GM19351 (cell line): ENCODE measurements at regions not wholly inside any gene's neighbourhood (a gene's known extent, or its start where the extent isn't known, plus 50 kb on each side); places are given as distances from the start of the nearest gene placed in this dataset.
"Not testable (repeated sequence)": the region's sequence is repeated elsewhere in the genome, so short reads cannot be mapped to it uniquely, and the experiment has no call there.

Experiments used
- ATAC-seq: cut with Tn5 transposase; IDR thresholded peaks from one replicate; pipeline ENCODE4 v1.9.1; 2021; ENCODE audit warnings: mild to moderate bottlenecking, moderate library complexity; ENCODE audit not compliant: unreplicated experiment

DNA sequence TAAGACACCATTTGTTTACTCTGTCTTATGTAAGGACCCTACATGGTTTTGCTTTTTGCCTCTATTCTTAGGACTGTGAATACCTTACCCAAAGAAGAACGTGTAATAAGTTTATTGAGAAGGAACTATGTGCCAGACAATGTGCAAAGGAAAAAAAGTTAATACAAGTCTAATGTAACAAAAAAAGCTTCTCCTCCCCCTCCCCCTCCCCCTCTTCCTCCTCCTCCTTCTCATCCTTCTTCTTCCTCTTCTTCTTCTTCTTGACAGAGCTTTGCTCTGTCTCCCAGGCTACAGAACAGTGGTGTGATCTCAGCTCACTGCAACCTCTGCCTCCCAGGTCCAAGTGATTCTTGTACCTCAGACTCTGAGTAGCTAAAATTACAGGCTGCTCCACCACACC is 50.9 kb upstream of the MITF start:
- ATAC-seq = no peak

DNA sequence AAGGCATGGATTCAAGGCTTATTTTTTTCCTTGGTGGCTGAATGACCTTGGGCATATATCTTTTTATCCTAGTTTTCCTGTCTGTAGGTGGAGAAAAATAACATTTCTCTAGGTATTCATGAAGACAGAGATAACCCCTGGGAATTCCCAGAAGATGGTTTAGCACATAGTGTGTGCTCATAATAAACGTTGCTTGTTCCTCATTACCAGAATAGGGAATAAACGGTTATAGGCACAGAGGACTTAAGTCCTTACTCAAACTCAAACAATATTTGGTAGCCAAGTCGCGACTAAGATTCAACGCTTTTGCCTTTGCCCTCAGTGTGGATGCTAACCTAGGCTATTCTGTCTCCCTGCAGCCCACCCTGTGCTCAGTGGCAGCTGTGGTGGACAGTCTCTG is 51.6 kb upstream of the MITF start:
- ATAC-seq = no peak

GRCh38 chr3:69686056-69686455 is 53.2 kb upstream of the MITF start:
- ATAC-seq = no peak

DNA sequence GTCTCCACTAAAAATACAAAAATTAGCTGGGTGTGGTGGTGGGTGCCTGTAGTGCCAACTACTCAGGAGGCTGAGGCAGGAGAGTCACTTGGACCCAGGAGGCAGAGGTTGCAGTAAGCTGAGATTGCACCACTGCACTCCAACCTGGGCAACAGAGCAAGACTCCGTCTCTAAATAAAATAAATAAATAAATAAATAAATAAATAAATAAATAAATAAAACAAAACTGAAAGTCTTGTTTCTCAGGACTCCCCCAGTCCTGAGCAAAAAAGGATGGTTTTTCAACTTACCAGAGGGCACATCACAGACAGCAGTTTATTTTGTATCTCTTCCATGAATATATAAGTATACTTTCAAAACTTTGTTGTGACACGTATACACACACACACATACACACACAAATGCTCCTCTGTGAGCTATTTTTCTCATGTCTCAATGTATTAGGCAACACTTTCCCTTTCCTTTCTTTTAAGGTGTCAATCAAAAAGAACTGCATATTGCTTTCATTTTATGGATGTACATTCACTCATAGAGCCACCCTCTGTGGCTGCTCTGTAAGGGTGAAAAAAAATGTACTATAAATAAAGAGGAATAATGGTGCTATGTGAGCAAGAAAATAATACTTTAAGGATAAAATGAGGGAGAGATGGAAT is 54.8 kb upstream of the MITF start:
- no peak for ATAC-seq

DNA sequence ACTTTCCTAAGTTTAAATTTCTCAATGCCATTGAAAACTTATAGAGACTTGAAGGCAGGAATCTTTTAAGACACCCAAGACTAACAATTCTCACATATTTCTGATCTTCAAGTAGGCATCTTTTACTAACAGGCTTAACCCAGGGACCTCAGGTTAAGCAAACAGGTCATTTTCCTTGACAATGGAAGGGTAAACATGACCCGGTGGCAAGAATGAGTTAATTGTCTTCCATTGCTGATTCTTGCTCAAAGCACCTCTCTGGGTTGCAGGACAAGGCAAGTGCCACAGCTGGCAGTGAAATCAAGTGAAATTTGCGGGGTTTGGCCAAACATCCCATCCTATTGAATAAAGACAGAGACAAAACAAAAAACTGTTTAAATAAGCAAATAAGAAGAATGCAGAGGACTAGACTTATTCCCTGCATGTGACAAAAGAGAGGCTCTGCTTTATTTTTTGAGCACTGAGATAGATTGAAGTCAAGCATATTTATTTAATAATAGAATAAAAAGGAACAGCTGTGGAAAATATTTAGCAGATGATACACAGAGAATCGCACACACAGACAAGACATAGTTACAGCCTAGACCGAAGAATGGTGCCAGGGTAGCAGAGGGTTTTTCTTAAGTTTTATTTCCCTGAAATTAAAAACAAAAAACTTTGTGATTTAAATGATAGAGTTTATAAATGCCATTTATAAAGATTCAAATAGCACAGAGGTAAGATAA is 56.0 kb upstream of the MITF start:
- no peak for ATAC-seq

DNA sequence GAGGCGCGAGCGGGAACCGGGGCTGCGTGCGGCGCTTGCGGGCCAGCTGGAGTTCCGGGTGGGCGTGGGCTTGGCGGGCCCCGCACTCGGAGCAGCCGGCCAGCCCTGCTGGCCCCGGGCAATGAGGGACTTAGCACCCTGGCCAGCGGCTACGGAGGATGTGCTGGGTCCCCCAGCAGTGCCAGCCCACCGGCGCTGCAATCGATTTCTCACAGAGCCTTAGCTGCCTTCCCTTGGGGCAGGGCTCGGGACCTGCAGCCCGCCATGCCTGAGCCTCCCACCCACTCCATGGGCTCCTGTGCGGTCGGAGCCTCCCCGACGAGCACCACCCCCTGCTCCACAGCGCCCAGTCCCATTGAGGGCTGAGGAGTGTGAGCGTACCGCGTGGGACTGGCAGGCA is 61.8 kb upstream of the MITF start:
- ATAC-seq = not testable (repeated sequence)

DNA sequence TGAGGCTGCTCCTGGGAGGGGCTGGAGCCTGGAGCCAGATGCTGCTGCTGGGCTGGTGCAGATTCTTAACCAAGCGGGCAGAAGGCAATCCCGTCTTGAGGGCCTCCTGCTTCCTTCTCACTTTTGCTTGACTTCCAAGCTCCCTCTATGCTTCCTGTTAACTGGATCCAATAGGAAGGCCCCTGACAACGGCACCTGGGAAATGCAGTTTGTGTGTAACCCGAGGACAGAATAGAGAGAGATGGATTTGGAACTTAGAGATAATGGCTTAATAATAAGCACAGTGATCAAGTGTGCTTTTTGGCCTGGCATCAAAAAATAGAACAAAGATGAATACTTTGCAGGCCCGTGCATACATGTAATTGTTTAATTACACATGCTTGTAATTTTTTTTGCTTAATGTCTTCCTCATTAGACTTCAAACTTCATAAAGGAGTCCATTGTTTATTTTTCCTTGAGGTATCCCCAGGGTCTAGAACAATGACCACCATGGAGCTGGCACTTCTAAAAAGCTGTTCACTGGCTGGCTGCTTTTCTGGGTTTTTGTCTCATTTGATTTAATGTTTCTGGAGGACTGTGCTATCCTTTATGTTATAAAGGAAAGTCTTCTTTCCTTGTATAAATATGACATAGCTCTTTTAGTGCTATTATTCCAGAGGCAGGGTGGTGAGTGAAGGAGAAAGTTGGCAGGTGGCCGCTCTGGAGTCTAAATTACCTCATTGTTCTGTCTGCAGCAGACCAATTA is 63.3 kb upstream of the MITF start:
- no peak for ATAC-seq

DNA sequence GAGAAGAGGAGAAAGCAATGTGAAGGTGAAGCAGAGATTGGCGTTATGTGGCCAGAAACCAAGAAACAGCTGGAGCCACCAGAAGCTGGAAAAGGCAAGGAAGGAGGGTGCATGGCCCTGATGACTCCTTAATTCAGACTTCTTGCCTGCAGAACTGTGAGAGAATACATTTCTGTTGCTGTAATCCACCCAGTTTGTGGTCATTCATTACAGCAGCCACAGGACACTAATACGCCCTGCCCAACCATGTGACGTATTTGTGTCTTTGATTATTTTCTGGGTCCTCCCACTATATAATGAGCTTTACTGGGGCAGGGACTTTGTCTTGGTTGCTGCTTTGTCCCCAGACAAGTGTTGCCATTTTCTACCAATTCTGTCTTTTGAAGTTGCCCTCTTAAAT is 64.5 kb upstream of the MITF start:
- no peak for ATAC-seq

DNA sequence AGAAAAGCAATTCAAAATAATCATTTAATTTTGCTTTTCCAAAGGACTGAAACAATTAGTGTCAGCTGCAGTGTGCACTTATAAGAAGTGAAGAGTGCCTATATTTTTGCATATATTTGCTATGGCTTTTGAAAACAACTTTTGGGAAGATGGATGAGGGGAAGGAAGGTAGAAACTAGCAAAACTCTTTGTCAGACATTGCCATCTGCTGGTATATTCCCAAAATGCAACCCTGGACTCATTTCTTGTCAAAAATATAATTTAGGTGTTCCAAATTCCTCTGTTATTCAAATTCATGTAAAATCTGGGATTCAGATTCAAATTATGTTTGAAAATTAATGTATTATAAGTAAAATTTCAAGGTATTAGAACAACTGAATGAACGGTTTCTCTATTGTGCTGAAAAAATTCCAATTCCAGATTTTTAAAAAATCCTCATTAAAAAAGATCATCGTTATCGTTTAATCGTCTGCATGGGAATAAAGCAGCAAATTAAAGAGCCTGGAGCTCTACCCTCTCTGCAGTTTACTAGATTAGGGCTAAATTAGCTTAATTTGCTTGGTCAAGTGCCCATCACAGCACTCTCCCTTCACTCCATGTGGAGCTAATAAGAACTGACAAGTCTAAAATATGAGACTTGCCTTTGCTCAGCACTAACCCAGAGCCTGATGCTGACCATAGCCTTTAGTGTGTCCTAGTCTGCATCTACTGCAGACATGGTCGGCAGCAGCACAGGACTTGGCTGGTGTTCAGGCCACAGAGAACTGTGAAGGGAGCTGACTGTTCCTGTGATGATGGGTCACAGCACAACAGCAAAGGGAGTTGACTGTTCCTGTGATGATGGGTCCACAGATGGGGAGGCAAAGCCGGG is 67.9 kb upstream of the MITF start:
- no peak for ATAC-seq

DNA sequence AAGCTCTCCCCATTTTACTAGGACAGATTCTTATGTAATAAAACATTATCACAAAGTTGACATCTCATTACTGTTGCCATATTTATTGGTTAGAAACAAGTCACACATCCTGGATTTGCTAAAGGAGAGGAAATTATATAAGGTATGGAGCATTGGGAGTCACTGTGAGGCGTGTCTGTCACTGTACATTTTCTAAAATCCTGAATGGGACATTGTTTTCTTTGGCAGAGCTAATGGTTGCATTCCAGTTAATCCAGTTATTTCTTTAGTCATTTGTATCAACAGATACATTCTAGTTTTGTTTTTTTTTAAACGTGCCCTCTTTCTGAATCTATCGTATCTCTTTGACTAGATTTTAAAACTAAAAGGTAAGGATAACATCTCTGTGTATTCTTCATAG is 70.2 kb upstream of the MITF start:
- no peak for ATAC-seq

DNA sequence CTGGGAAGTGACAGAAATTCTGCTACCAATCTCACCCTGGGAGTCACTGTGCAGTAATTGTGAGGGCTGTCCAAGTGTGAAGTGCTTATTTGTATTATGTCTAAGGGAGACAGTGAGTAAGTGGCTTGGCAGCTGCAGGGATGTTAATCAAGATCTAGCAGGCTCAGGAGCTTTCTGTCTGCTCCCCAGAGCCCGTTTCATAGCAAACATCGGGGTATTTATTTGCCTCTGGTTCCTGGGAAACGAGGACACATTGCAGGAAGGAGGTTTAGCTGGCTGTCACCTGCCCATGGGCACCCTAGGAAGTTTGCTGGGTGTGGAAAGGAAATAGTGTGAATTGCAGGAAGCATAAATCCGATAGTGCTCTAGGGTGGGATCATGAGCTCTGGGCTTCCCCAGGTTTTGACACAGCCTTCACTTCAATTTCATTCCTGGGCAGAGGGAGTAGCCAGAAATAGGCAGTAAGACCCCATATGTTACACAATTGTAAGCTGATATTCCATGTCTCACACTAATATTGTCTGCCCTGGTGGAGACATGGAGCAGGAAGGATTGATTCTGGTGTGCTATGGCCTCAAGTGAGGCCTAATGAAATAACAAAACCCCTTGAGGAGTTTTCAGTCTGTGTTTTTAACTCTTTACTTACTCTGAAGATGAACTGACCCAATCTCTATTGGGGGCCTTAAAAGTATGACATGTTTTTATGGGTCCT is 74.1 kb upstream of the MITF start:
- no peak for ATAC-seq

DNA sequence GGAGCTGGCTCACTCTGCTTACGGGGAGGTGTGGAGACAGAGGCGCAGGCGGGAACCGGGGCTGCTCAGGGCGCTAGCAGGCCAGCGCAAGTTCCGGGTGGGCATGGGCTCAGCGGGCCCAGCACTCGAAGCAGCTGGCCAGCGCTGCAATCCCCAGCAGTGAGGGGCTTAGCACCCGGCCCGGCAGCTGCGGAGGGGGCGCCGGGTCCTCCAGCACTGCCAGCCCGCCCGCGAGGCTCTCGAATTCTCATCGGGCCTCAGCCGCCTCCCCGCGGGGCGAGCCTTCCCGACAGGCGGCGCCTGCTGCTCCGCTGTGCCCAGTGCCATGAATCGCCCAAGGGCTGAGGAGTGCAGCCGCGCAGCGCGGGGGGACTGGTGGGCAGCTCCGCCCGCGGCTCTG is 78.6 kb upstream of the MITF start:
- ATAC-seq = no peak

GRCh38 chr3:69659180-69659910 is 79.9 kb upstream of the MITF start:
- no peak for ATAC-seq

GRCh38 chr3:69658514-69659140 is 80.6 kb upstream of the MITF start:
- no peak for ATAC-seq

- ATAC-seq = not testable (repeated sequence)
These were observed 82.2 kb upstream of the MITF start for GRCh38 chr3:69657030-69657429.

GRCh38 chr3:69651765-69652164 is 87.5 kb upstream of the MITF start:
- ATAC-seq = no peak

- no peak for ATAC-seq
These were observed 89.2 kb upstream of the MITF start for GRCh38 chr3:69650066-69650419.

- no peak for ATAC-seq
These were observed 89.9 kb upstream of the MITF start for GRCh38 chr3:69649120-69650065.
